WTC11 (cell line): ENCODE measurements at regions not wholly inside any gene's neighbourhood (a gene's known extent, or its start where the extent isn't known, plus 50 kb on each side); places are given as distances from the start of the nearest gene placed in this dataset.

Experiments
- CREM ChIP-seq: sonication (generic); formaldehyde crosslinking; IDR thresholded peaks from 2 replicates; pipeline ENCODE4 v1.8.1; 2022; ENCODE audit warnings: mild to moderate bottlenecking, missing genetic modification reagents, moderate library complexity
- ESRRA ChIP-seq: sonication (generic); formaldehyde crosslinking; IDR thresholded peaks from 2 replicates; pipeline ENCODE4 v1.8.1; 2022; ENCODE audit warnings: mild to moderate bottlenecking, missing genetic modification reagents, borderline replicate concordance
- JUN ChIP-seq: sonication (generic); formaldehyde crosslinking; IDR thresholded peaks from 2 replicates; pipeline ENCODE4 v1.8.0; 2023; ENCODE audit warnings: mild to moderate bottlenecking, missing genetic modification reagents
- ZNF121 ChIP-seq: sonication (generic); formaldehyde crosslinking; IDR thresholded peaks from 2 replicates; pipeline ENCODE4 v1.8.0; 2023; ENCODE audit warnings: missing genetic modification reagents

- no peak for TF ChIP-seq ESRRA (CRISPR knock-in tag)
- no peak for TF ChIP-seq JUN
- TF ChIP-seq CREM, result no peak
- no peak for TF ChIP-seq ZNF121 (CRISPR knock-in tag)
Observed at GRCh38 chr2:184528119-184528518, 70.2 kb upstream of the ZNF804A start.
